GM19455 (cell line): ENCODE measurements at regions not wholly inside any gene's neighbourhood (a gene's known extent, or its start where the extent isn't known, plus 50 kb on each side); places are given as distances from the start of the nearest gene placed in this dataset.
"Not testable (repeated sequence)": the region's sequence is repeated elsewhere in the genome, so short reads cannot be mapped to it uniquely, and the experiment has no call there.

Experiments
- ATAC-seq: cut with Tn5 transposase; IDR thresholded peaks from one replicate; pipeline ENCODE4 v1.9.1; 2021; ENCODE audit not compliant: unreplicated experiment

DNA sequence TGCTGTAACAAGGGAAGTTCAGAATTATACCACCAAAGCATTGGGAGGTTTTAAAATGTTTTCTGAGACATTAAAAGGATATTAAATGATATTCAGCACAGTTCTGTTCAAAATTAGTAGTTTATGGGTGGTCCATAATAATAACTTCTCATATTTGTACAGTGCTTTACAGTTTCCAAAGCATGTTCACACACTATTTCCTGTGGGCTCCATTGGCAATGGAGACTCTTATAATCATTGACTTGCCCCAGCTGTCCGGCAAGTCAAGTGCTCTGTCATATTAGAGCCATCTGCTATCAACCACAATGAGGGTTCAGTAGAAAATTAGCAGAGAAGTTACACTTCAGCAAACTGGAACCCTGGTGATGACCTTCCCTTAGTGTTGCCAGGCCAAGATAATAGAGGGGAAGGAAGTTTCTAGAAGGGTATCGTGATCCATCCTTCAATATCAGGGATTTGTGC is 526.6 kb upstream of the CCDC196 start:
- ATAC-seq: no peak

DNA sequence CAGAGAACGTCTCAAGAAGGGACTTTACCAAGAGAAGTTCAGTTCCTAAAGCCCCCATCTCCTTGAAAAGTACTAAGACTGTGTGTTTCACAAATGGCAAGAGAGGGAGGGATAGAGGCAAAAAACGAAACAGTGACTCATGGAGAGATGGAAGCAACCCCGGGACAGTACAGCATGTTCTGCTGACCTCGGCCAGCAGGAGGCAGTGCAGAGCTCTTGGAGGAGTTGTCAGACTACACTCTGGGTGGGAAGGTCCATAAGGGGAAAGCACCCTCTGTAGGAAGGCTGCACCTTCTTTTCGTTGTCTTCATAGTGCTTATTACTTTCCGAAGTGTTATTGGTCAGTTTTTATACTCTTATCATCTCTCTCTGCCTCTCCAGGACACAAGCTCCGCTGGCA is 525.2 kb upstream of the CCDC196 start:
- no peak for ATAC-seq

DNA sequence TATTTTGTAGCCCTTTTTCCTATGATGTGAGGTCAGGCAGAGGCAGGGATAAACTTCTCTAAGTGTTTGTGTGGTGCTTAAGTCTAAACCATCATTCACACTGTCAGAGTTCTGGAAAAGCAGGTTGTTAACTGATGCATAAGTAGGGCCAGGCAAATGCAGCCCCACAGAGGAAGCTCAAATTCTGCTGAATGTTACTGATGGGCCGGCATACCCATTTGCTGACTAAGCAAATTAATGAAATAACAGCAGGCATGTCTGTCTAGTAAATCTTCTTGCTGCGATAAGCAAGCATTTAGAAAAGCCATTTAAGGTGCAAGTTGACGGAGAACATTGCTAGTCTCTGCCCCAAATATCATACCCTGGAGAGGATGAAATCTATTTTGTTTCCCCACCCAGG is 523.2 kb upstream of the CCDC196 start:
- no peak for ATAC-seq

DNA sequence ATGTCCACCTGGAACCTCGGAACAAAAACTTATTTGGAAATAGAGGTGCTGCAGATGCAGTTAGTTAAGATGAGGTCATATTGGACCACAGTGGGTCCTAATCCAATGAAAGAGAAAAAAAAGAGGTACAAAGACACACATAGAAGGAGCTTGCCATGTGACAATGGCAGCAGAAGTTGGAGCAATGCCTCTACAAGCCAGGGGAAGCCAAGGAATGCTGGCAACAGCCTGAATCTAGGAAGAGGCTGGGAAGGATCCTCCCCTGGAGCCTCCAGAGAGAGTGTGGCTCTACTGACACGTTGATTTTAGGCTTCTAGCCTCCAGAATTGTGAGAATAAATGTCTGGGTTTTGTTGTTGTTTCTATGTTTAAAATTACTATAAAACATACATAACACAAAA is 521.8 kb upstream of the CCDC196 start:
- ATAC-seq: no peak

DNA sequence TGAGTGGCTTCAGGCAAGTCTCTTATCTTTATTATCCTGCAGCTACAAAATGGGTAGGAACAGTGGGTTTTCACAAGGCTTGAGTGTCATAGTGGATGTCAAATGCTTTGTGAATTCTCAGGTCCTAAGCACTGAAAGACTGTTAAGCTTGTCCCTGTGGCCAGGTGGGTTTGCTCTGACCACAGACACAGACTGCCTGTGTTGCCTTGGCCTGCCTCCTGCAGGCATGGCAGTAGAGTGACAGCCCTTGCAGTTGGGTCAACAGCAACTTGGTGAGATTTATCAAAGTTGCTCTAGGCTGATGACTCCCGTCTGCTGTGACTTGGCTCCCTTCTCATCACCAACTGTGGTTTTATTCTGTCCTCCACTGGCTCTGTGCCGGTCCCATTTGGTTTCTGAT is 520.0 kb upstream of the CCDC196 start:
- ATAC-seq: no peak

DNA sequence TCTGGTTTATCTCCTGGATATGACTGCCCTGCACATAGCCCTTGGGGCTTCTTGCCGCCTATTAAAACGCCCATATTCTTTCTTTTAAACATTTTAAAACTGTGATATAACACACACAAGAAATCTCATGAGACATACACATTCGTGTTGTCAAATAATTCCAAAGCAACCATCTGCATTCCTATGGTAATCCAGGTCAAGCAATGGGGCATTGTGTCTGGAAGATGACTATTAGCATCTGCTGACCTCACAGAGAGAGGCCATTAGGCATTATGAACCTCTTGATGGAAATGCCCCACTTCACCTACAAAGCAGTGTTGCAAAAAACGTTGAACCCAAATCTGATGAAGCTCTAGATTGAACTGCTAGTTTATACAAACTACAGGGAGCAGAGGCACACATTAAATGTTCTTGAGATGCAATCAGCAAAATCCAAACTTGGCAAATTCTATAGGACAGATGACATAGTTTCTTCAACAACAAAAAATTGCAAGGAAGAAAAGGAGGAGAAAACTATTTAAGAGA is 513.8 kb upstream of the CCDC196 start:
- no peak for ATAC-seq

DNA sequence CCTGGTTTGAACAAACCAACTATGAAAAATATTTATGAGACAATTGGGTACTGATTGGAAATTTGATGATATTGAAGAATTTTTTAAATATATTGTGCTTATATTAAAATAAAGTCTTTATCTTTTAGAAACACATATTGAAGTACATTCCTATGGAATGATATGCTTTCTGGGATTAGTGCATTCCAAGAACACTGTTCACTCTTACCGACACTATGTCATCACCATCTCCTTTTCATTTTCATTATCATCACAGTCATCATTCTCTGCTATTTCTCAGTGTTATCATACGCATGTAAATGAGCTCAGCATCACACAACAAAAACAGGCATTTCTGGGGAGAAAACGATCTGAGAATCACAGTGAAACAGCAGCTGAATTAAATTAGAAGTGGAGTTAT is 513.3 kb upstream of the CCDC196 start:
- no peak for ATAC-seq

DNA sequence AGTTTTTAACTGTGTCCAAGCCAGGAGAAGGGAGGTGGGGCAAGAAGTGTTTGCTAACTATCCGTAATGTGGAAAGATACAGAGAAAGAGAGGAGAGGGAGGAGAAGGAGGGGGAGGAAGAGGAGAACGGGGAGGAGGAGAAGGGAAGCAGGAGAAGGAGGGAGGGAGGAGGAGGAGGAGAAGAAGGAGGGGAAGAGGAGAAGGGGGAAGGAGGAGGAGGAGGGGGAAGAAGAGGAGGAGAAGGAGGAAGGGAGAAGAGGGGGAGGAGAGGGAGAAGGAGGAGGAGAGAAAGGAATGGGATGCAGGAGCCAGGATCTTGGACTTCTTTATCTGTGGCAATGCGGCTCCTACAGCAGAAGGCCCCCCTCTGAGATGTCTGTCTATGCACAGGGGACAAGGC is 510.3 kb upstream of the CCDC196 start:
- no peak for ATAC-seq

DNA sequence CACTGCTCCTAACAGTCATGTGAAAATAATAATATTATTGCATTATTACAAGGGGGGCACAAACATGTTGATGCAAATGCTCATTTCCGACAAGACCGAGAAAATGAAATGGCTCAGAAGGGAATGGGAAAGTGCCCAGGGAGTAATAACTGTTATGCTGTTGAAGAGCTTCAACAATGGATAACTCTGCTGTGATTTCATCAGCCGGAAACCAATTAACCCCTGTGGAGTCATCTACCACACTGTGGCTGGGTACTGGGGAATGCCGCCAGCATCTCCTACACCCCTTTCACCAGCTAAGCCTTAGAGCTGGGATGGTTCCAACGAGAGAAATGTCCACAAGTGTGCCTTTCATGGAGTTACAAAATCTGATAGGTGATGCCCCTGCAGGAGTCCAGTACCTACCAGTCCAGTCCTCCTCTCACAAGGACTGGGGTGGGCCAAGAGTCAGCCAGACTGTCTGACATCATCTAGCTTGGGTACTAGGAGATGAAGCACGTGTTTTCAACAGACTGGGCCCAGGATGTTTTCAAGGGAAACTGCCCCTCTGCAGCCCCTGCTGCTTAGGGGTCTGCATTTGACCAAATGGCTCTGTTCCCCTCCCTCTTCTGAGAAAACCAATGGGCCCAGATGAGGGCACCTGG is 509.3 kb upstream of the CCDC196 start:
- ATAC-seq: no peak

DNA sequence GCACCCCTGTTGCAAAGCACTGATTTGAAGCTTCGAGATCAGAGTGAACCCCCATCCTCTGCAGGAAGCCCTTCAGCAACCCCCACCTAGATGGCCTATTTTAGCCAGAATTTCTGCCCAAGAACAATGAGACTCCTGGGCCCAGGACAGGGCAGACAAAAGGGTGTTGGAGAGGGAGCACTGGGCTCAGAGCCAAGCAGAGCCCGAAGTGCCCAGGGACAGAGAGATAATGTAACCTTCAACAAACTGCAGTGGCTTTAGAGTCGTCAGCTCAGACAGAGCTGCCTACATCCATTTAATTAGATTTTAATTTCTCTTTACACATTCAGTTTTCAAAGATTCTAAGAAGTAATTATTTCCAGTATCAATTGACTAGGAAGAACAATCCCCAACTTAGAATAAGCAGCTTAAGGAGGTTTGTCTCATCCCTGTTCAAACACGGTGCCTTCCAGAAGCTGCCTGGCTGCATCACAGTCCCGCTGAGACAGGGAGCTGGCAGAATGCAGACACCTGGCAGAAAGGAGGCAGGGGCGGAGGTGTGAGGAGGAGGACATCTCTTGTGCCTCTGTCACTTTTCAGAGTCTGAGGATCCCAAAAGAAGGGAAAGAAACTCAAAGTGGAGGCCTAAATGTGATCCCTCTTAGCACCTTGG is 504.9 kb upstream of the CCDC196 start:
- no peak for ATAC-seq

DNA sequence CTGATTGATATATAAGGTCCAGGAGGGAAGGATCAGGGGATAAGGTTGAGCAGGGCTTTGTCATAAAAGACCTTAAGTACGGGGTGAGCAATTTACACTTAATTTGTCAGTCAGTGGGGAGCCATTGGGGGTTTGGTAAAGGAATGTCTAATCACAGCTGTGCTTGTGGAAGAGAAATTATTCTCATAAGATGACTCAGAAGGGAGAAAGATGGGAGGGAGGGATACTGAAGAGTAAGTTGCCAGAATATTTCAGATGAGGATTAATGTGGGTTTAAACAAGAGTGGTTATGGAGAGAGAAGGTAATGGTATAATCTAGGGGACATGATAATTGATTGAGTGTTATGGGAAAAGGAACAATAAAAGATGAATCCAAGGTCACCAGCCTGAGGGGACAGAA is 500.1 kb upstream of the CCDC196 start:
- no peak for ATAC-seq

DNA sequence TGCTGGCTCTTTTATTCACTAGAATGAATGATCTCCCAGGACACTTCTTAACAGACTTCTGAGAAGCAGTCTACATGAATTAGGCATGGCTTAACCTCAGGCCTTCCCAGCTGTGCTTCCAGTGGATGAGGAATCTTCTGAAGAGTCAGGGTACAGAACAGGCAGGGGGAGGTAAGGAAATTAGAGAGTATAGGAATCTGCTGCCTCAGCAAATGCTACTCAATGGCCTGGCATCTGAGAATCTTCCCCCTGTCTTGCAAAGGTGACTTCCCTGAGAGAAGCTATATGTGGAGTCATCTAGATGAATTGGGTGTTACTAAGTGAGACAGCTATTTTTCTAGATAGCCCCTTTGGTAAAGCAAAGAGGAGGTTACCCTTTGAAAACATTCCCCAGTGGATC is 496.2 kb upstream of the CCDC196 start:
- ATAC-seq: no peak

DNA sequence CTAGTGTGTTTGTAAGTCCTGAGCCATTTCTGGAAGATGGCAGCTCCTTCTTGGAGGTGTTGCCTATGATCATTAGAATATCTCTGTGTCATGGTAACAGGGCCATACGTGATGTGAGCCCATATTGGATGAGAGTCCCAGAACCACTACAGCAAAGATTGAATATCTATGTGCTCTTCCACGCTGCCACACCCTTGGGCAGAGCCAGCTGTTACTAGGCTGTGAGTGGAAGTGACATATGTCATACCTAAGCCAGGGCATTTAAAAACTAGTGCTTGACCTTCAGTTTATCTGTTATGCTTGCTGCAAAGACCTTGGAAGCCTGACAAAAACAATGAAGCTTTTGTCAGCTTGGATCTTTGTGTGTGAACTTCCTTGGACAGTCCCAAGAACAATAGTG is 495.1 kb upstream of the CCDC196 start:
- ATAC-seq: no peak

DNA sequence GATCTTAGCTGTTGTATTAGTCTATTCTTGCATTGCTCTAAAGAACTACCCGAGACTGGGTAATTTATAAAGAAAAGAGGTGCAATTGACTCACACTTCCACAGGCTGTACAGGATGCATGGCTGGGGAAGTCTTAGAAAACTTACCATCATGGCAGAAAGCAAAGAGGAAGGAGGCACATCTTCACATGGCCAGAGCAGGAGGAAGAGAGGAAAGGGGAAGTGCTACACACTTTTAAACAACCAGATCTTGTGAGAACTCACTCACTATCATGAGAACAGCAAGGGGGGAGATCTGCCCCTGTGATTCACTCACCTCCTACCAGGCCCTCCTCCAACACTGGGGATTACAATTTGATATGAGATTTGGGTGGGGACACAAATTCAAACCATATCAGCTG is 494.2 kb upstream of the CCDC196 start:
- not testable (repeated sequence) for ATAC-seq

DNA sequence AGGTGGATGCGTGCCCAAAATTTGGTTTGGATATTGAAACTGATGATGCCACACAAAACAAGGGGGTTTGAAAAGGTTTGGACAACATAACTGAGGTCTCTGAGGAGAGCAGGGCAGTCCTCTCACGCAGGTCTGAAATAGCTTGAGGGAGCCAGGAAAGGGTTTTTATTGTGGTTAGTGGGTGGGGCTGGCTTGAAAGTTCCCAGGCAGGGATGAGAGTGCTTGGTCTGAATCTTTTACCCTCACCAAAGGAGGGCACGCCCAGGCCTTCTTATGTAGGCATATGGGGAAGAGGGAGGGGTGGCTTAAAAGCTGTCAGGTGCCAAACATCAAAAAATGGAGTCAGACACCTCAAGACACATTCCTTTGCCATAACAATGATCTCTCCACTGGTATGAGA is 493.1 kb upstream of the CCDC196 start:
- no peak for ATAC-seq

DNA sequence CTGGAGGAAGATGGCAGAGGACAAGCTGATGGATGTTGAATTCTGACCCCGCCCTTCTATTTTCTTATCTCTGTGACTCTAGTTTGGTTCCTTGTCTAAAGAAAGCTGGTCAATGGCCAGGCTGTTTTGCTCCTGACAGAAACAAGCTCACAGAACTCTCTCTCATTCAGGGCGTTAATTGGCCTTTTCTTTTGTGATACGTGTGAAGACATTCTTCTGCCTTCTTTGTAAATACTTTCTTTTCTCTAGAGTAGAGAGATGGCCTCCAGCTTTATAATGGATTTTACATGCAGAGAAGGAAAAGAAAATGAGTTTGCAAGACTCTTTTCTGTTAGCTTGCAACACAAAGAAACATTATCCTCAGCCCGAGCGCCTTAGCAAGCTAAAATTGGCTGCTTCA is 492.2 kb upstream of the CCDC196 start:
- no peak for ATAC-seq

DNA sequence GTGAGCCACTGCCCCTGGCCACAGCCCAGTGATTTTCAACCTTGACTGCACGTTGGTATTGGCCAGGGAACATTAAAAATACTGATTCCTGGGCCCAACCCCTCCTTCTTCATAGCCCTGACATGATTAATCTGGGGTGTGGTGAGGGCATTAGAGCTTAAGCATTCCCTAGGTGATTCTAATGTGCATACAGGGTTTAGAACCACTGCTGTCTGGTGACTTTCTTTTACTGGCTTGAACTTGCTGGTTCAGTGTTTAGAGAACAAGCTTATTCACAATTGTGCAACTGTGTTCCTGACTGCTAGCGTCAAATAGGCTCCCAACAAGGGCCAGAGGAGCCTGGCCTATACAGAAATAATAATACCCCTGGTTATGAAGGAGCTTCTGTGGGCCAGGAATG is 488.8 kb upstream of the CCDC196 start:
- ATAC-seq: no peak

DNA sequence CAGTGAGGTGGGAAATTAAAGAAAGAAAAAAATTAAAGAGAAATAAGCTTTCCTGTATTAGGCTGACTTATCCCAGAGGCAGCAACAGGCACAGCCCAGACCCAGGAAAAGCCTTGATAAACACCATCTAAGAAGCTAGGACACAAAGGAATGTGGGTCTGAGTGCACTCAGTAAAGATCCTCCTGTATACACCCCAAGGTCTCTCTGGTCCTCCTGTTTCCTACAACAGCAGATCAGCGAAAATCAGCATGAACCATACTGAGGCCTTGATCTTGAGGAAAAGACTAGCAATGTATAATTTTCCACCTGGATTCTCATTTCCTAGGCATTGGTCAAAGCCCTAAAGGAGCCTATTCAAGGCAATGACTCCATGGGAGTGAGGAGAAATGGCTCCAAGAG is 486.3 kb upstream of the CCDC196 start:
- no peak for ATAC-seq

DNA sequence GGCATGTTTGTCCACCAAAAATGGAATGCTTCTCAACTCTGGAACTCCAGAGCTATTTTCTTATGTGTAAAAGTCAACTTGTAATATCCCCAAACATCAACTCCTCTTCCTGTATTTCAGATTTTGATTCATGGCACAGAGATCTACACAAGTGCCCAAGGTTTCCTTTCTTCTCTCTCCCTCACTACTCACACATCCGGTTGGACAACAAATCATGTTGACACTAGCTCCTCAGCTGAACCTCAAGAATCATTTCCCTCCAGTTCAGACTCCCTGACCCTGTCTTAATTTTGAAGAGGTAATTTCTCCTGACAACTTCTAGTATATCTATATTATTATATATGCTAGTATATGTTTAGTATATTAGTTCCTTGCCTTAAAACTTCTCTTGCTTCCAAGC is 485.4 kb upstream of the CCDC196 start:
- no peak for ATAC-seq

DNA sequence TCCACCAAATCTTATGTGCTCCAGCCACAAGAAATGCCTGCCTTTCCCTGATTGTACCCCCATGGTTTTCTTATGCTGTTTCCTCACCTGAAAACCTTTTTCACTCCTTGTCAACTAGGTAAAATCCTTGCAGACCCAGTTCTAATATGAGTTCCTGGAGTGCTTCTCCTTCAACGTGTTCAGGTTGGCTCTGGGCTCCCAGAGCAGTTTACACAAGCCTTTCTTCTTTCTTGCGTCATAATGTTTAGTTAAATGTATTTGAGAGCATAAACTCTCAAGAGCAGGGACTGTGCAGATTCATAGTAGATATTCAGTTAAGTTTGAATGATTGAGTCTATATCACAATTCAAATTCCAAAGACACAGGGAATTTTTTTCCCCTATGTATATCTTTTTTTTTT is 484.8 kb upstream of the CCDC196 start:
- no peak for ATAC-seq

DNA sequence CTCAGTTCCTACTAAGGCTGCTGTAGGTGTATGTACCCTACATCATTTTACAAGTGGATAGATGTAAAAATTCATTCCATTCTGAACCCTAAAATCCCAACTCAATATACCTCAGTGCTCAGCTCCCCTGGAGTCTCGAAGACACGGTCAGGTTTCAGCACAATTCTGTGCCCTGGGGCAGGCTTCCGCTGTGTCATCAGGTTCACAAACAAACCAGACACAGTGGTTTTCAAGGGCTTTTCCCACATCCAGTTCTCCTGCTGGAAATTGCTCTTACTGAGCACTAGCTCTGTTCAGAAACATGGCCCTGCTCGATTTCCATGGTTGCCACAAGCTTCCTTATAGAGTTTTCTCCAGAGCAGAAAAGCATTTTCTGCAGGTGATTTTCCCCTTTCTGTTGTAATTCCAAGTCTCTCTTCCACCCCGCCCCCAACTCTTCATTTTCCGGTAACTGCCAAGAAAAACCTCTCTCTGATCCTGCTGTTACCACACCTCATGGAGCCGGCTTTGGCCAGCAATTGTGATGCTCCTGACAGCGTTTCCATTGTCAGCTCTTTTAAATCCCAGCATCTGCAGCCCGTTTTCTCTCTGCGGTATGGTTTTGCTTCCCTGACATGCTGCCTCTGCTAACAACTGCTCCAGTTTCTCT is 483.0 kb upstream of the CCDC196 start:
- no peak for ATAC-seq

DNA sequence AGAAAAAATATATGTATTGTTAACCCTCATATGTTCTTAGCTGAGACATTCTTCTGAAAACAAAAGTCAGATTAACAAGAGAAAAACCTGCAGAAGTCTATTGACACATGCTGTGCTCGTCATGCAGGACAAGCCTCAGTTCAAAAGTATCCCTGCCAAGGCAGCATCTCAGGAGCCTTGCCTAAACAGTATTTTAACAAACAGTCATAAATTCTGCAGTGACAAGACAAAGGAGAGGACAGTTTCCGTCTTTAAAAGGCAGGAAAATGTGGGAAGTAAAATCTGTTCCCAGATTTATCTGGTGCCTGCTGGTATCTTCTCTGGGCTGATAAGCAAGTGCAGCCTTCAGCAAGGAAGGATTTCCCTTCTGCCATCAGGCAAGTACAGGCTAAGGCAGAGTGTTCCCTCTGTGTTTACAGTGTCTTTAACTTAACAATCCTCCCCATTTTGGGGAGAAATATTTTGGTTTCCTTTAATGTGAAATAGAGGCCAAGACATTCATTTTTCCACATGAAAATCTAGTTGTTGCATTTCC is 480.2 kb upstream of the CCDC196 start:
- no peak for ATAC-seq
